Right kidney (tissue), 1 donor: ENCODE measurements at regions not wholly inside any gene's neighbourhood (a gene's known extent, or its start where the extent isn't known, plus 50 kb on each side); places are given as distances from the start of the nearest gene placed in this dataset.
"Not testable (repeated sequence)": the region's sequence is repeated elsewhere in the genome, so short reads cannot be mapped to it uniquely, and the experiment has no call there.

Source experiments
- DNase-seq: peaks from one replicate; pipeline ENCODE4 v3.0.0-alpha.2; 2016

GRCh38 chr1:96075704-96076455 is 645.7 kb upstream of the PTBP2 start:
- DNase-seq = no peak

GRCh38 chr1:96076589-96076988 is 645.0 kb upstream of the PTBP2 start:
- DNase-seq = no peak

- DNase-seq = no peak
These were observed 642.0 kb upstream of the PTBP2 start for GRCh38 chr1:96079581-96079980.

- DNase-seq = no peak
These were observed 640.7 kb upstream of the PTBP2 start for GRCh38 chr1:96080925-96081324.

GRCh38 chr1:96087719-96088118 is 633.9 kb upstream of the PTBP2 start:
- DNase-seq = no peak

GRCh38 chr1:96090134-96090533 is 631.5 kb upstream of the PTBP2 start:
- no peak for DNase-seq

GRCh38 chr1:96095849-96096612 is 625.6 kb upstream of the PTBP2 start:
- DNase-seq = no peak

GRCh38 chr1:96096613-96097321 is 624.8 kb upstream of the PTBP2 start:
- no peak for DNase-seq

- no peak for DNase-seq
These were observed 617.1 kb upstream of the PTBP2 start for GRCh38 chr1:96104506-96104905.

- DNase-seq = no peak
These were observed 616.7 kb upstream of the PTBP2 start for GRCh38 chr1:96104906-96105305.

GRCh38 chr1:96116731-96117130 is 604.9 kb upstream of the PTBP2 start:
- no peak for DNase-seq

GRCh38 chr1:96130432-96130831 is 591.2 kb upstream of the PTBP2 start:
- no peak for DNase-seq

- DNase-seq = no peak
These were observed 576.9 kb upstream of the PTBP2 start for GRCh38 chr1:96144636-96145035.

- no peak for DNase-seq
These were observed 576.1 kb upstream of the PTBP2 start for GRCh38 chr1:96145492-96145891.

GRCh38 chr1:96152957-96153356 is 568.6 kb upstream of the PTBP2 start:
- DNase-seq = not testable (repeated sequence)

GRCh38 chr1:96157101-96157500 is 564.5 kb upstream of the PTBP2 start:
- no peak for DNase-seq

- no peak for DNase-seq
These were observed 562.2 kb upstream of the PTBP2 start for GRCh38 chr1:96159379-96159778.

GRCh38 chr1:96164053-96164452 is 557.5 kb upstream of the PTBP2 start:
- no peak for DNase-seq

GRCh38 chr1:96178053-96178452 is 543.5 kb upstream of the PTBP2 start:
- no peak for DNase-seq

GRCh38 chr1:96183485-96183884 is 538.1 kb upstream of the PTBP2 start:
- no peak for DNase-seq

GRCh38 chr1:96183928-96184327 is 537.7 kb upstream of the PTBP2 start:
- no peak for DNase-seq

GRCh38 chr1:96185181-96185580 is 536.4 kb upstream of the PTBP2 start:
- no peak for DNase-seq

GRCh38 chr1:96187020-96187419 is 534.6 kb upstream of the PTBP2 start:
- DNase-seq = no peak
